Astrocyte (in vitro differentiated cells and primary cell): ENCODE measurements at regions not wholly inside any gene's neighbourhood (a gene's known extent, or its start where the extent isn't known, plus 50 kb on each side); places are given as distances from the start of the nearest gene placed in this dataset.

Experiments used
- EZH2 ChIP-seq: IDR thresholded peaks from 2 replicates; pipeline ENCODE4 v1.6.1; 2012; ENCODE audit warnings: mild to moderate bottlenecking, low read length, inconsistent platforms; ENCODE audit not compliant: insufficient read depth
- TF ChIP-seq, protein P1 (sequence below): IDR thresholded peaks from 2 replicates; pipeline ENCODE4 v1.5.1; 2011; ENCODE audit warnings: low read depth, mild to moderate bottlenecking, inconsistent platforms, low read length, moderate library complexity; ENCODE audit not compliant: insufficient read depth

DNA sequence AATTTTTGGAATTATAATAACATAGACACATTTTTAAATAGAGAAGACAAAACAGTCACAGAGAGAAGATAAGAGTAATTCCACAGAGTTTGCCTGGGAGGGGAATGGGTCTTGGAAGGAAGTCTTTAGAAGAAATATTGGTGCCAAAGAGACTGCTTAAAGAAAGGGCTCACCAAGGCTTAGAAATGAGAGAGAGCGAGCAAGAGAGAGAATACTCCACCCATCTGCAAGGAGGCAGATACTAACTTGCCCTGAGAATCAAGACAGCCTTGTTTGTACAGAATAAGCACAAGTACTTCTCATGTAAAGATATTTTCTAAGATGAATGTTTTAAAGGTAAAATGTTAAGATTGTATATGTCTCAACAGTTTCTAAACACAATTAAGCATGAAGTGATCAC lies 165.5 kb downstream of the SLC38A4 start:
- TF ChIP-seq, protein P1, sequence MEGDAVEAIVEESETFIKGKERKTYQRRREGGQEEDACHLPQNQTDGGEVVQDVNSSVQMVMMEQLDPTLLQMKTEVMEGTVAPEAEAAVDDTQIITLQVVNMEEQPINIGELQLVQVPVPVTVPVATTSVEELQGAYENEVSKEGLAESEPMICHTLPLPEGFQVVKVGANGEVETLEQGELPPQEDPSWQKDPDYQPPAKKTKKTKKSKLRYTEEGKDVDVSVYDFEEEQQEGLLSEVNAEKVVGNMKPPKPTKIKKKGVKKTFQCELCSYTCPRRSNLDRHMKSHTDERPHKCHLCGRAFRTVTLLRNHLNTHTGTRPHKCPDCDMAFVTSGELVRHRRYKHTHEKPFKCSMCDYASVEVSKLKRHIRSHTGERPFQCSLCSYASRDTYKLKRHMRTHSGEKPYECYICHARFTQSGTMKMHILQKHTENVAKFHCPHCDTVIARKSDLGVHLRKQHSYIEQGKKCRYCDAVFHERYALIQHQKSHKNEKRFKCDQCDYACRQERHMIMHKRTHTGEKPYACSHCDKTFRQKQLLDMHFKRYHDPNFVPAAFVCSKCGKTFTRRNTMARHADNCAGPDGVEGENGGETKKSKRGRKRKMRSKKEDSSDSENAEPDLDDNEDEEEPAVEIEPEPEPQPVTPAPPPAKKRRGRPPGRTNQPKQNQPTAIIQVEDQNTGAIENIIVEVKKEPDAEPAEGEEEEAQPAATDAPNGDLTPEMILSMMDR: no peak
- no peak for TF ChIP-seq EZH2
